ENCODE measurements at regions not wholly inside any gene's neighbourhood (a gene's known extent, or its start where the extent isn't known, plus 50 kb on each side); places are given as distances from the start of the nearest gene placed in this dataset.

GRCh38 chr2:206867006-206867405, 72.3 kb upstream of the CPO start:
- ATAC-seq (no peak), DNase-seq (no peak)
- H3K36me3 ChIP-seq (ENCODE audit: control insufficient read depth in 2 of 3, insufficient read depth in 3 of 3, low read length in 3 of 3): no peaks in the 10 kb centered on the region
- peaks cover 0 to 3% of the 10 kb centered on the region in 2 donors for H3K27me3 ChIP-seq (ENCODE audit: control insufficient read depth in 2 of 2, insufficient read depth in 2 of 2, low read length in 2 of 2)
- Mint-ChIP-seq H3K36me3 (peaks cover 0 to 9% (median 0%) of the 10 kb centered on the region in 5 donors), H3K27ac (no peak overlapping the region), H3K4me3 (no peak overlapping the region), H3K4me1 (no peaks in the 10 kb centered on the region), H3K9me3 (peaks cover 0 to 6% (median 0%) of the 10 kb centered on the region in 11 donors), H3K27me3 (peaks cover 0 to 12% (median 0%) of the 10 kb centered on the region in 5 donors)
- ChIA-PET CTCF (no interaction called here), POLR2A (no interaction called here)
- H3K27ac ChIP-seq (ENCODE audit: low read depth, low read length): no peak overlapping the region
- intact Hi-C loops (cut with micrococcal nuclease): no loop called here
- H3K9me3 ChIP-seq (ENCODE audit: control insufficient read depth in 2 of 3, low read length in 3 of 3): no peaks in the 10 kb centered on the region
- no peak overlapping the region for H3K4me3 ChIP-seq (ENCODE audit: low read length)
- no peaks in the 10 kb centered on the region for H3K4me1 ChIP-seq (ENCODE audit: control insufficient read depth in 2 of 2, insufficient read depth in 2 of 2, low read length in 2 of 2)

- ChIA-PET CTCF (interaction anchor here (0.6 kb wide), 1 partner anchor 313 kb away, joined by 4 read pairs; no protein-coding TSS in a partner anchor), POLR2A (no interaction called here)
- no peak for ATAC-seq
- Mint-ChIP-seq H3K27me3 (peaks cover 0 to 9% (median 0%) of the 10 kb centered on the region in 5 donors), H3K4me3 (no peak overlapping the region), H3K9me3 (peaks cover 0 to 4% (median 0%) of the 10 kb centered on the region in 11 donors), H3K4me1 (peaks cover 0 to 7% (median 2%) of the 10 kb centered on the region in 7 donors), H3K27ac (no peak overlapping the region), H3K36me3 (peaks cover 0 to 4% (median 0%) of the 10 kb centered on the region in 5 donors)
- H3K27ac ChIP-seq (ENCODE audit: low read depth, low read length): no peak overlapping the region
- intact Hi-C loops (cut with micrococcal nuclease): no loop called here
- H3K9me3 ChIP-seq (ENCODE audit: control insufficient read depth in 2 of 3, low read length in 3 of 3): no peaks in the 10 kb centered on the region
- H3K4me3 ChIP-seq (ENCODE audit: low read length): no peak overlapping the region
- H3K27me3 ChIP-seq (ENCODE audit: control insufficient read depth in 2 of 2, insufficient read depth in 2 of 2, low read length in 2 of 2): peaks cover 0 to 3% of the 10 kb centered on the region in 2 donors
- DNase-seq: no peak
- H3K4me1 ChIP-seq (ENCODE audit: control insufficient read depth in 2 of 2, insufficient read depth in 2 of 2, low read length in 2 of 2): no peaks in the 10 kb centered on the region
- H3K36me3 ChIP-seq (ENCODE audit: control insufficient read depth in 2 of 3, insufficient read depth in 3 of 3, low read length in 3 of 3): no peaks in the 10 kb centered on the region
Measured at GRCh38 chr2:206869824-206870495, 69.4 kb upstream of the CPO start.

- Mint-ChIP-seq H3K27ac (peak overlapping the region in 1 of 9 donors; percentile 65), H3K36me3 (peaks cover 0 to 4% (median 0%) of the 10 kb centered on the region in 5 donors), H3K4me1 (peaks cover 0 to 7% (median 2%) of the 10 kb centered on the region in 7 donors), H3K27me3 (peaks cover 0 to 2% (median 0%) of the 10 kb centered on the region in 5 donors), H3K9me3 (peaks cover 0 to 2% (median 0%) of the 10 kb centered on the region in 11 donors), H3K4me3 (no peak overlapping the region)
- intact Hi-C loops (cut with micrococcal nuclease): no loop called here
- DNase-seq (peak in 4 of 9 donors; percentile 6 to 21 (median 10)), ATAC-seq (no peak)
- no peak overlapping the region for H3K27ac ChIP-seq (ENCODE audit: low read depth, low read length)
- H3K36me3 ChIP-seq (ENCODE audit: control insufficient read depth in 2 of 3, insufficient read depth in 3 of 3, low read length in 3 of 3): no peaks in the 10 kb centered on the region
- peaks cover 0 to 3% of the 10 kb centered on the region in 2 donors for H3K27me3 ChIP-seq (ENCODE audit: control insufficient read depth in 2 of 2, insufficient read depth in 2 of 2, low read length in 2 of 2)
- H3K9me3 ChIP-seq (ENCODE audit: control insufficient read depth in 2 of 3, low read length in 3 of 3): no peaks in the 10 kb centered on the region
- ChIA-PET POLR2A (no interaction called here), CTCF (no interaction called here)
- H3K4me3 ChIP-seq (ENCODE audit: low read length): no peak overlapping the region
- no peaks in the 10 kb centered on the region for H3K4me1 ChIP-seq (ENCODE audit: control insufficient read depth in 2 of 2, insufficient read depth in 2 of 2, low read length in 2 of 2)
Measured at GRCh38 chr2:206873423-206873822, 65.9 kb upstream of the CPO start.

- no peak overlapping the region for H3K27ac Mint-ChIP-seq
- intact Hi-C loops (cut with micrococcal nuclease): no loop called here
- Histone ChIP-seq H3K36me3 (ENCODE audit: control insufficient read depth in 2 of 3, insufficient read depth in 3 of 3, low read length in 3 of 3) (no peaks in the 10 kb centered on the region), H3K27me3 (ENCODE audit: control insufficient read depth in 2 of 2, insufficient read depth in 2 of 2, low read length in 2 of 2) (peaks cover 0 to 2% of the 10 kb centered on the region in 2 donors), H3K9me3 (ENCODE audit: control insufficient read depth in 2 of 3, low read length in 3 of 3) (no peaks in the 10 kb centered on the region), H3K4me1 (ENCODE audit: control insufficient read depth in 2 of 2, insufficient read depth in 2 of 2, low read length in 2 of 2) (no peaks in the 10 kb centered on the region), H3K27ac (ENCODE audit: low read depth, low read length) (no peak overlapping the region), H3K4me3 (ENCODE audit: low read length) (no peak overlapping the region)
- no peak overlapping the region for H3K4me3 Mint-ChIP-seq
- POLR2A ChIA-PET: no interaction called here
- no peak for ATAC-seq
- CTCF ChIA-PET: no interaction called here
- no peaks in the 10 kb centered on the region for H3K27me3 Mint-ChIP-seq
- H3K36me3 Mint-ChIP-seq: peaks cover 0 to under 1% (median 0%) of the 10 kb centered on the region in 5 donors
- no peak for DNase-seq
- H3K4me1 Mint-ChIP-seq: peaks cover 0 to 7% (median 2%) of the 10 kb centered on the region in 7 donors
- peaks cover 0 to 2% (median 0%) of the 10 kb centered on the region in 11 donors for H3K9me3 Mint-ChIP-seq
Measured at GRCh38 chr2:206875701-206876100, 63.6 kb upstream of the CPO start.

GRCh38 chr2:206876216-206876860, 63.0 kb upstream of the CPO start:
- ATAC-seq (no peak), DNase-seq (no peak)
- H3K4me3 Mint-ChIP-seq: no peak overlapping the region
- no peak overlapping the region for H3K27ac ChIP-seq (ENCODE audit: low read depth, low read length)
- CTCF ChIA-PET: no interaction called here
- no peak overlapping the region for H3K4me3 ChIP-seq (ENCODE audit: low read length)
- no peak overlapping the region for H3K27ac Mint-ChIP-seq
- peaks cover 0 to 2% (median 0%) of the 10 kb centered on the region in 5 donors for H3K27me3 Mint-ChIP-seq
- no peaks in the 10 kb centered on the region for H3K36me3 ChIP-seq (ENCODE audit: control insufficient read depth in 2 of 3, insufficient read depth in 3 of 3, low read length in 3 of 3)
- no peaks in the 10 kb centered on the region for H3K4me1 ChIP-seq (ENCODE audit: control insufficient read depth in 2 of 2, insufficient read depth in 2 of 2, low read length in 2 of 2)
- H3K9me3 Mint-ChIP-seq: peaks cover 0 to 2% (median 0%) of the 10 kb centered on the region in 11 donors
- POLR2A ChIA-PET: no interaction called here
- H3K27me3 ChIP-seq (ENCODE audit: control insufficient read depth in 2 of 2, insufficient read depth in 2 of 2, low read length in 2 of 2): no peaks in the 10 kb centered on the region
- H3K9me3 ChIP-seq (ENCODE audit: control insufficient read depth in 2 of 3, low read length in 3 of 3): no peaks in the 10 kb centered on the region
- H3K4me1 Mint-ChIP-seq: peaks cover 0 to 7% (median 2%) of the 10 kb centered on the region in 7 donors
- intact Hi-C loops (cut with micrococcal nuclease): no loop called here
- no peaks in the 10 kb centered on the region for H3K36me3 Mint-ChIP-seq

- Histone ChIP-seq H3K36me3 (ENCODE audit: control insufficient read depth in 2 of 3, insufficient read depth in 3 of 3, low read length in 3 of 3) (no peaks in the 10 kb centered on the region), H3K9me3 (ENCODE audit: control insufficient read depth in 2 of 3, low read length in 3 of 3) (no peaks in the 10 kb centered on the region), H3K4me3 (ENCODE audit: low read length) (no peak overlapping the region), H3K27ac (ENCODE audit: low read depth, low read length) (no peak overlapping the region), H3K4me1 (ENCODE audit: control insufficient read depth in 2 of 2, insufficient read depth in 2 of 2, low read length in 2 of 2) (no peaks in the 10 kb centered on the region), H3K27me3 (ENCODE audit: control insufficient read depth in 2 of 2, insufficient read depth in 2 of 2, low read length in 2 of 2) (no peaks in the 10 kb centered on the region)
- Mint-ChIP-seq H3K4me1 (no peaks in the 10 kb centered on the region), H3K36me3 (peaks cover 0 to 13% (median 3%) of the 10 kb centered on the region in 5 donors), H3K4me3 (no peak overlapping the region), H3K27me3 (peaks cover 0 to 2% (median 0%) of the 10 kb centered on the region in 5 donors), H3K9me3 (no peaks in the 10 kb centered on the region), H3K27ac (no peak overlapping the region)
- ChIA-PET CTCF (no interaction called here), POLR2A (no interaction called here)
- DNase-seq: no peak
- intact Hi-C loops (cut with micrococcal nuclease): no loop called here
- no peak for ATAC-seq
Measured at GRCh38 chr2:206881708-206882410, 57.5 kb upstream of the CPO start.

Data from naive thymus-derived CD4-positive, alpha-beta T cell (primary cell).